Natural killer cell (primary cell): ENCODE measurements at regions not wholly inside any gene's neighbourhood (a gene's known extent, or its start where the extent isn't known, plus 50 kb on each side); places are given as distances from the start of the nearest gene placed in this dataset.

Source experiments
- ATAC-seq, 3 donors: fragments of 150-1000 bp in 2 of 3; fragments of 200-7000 bp in 1 of 3; cut with Tn5 transposase; 1 replicate in 1 of 3; 2 replicates in 2 of 3; pipeline ENCODE4 v1.10.0; 2021; ENCODE audit warnings: mild to moderate bottlenecking in 2 of 3, moderate library complexity in 2 of 3
- DNase-seq, 2 donors: peaks; one replicate each; pipeline versions ENCODE4 v3.0.0 to v3.0.0-alpha.2; 2013 to 2021; ENCODE audit warnings: mixed read lengths in 1 of 2
- H3K27ac ChIP-seq: one replicate; pipeline ENCODE4 v1.5.1; 2013; ENCODE audit warnings: mild to moderate bottlenecking, low read length
- H3K27me3 ChIP-seq: one replicate; pipeline ENCODE4 v1.6.1; 2013; ENCODE audit warnings: low read length; ENCODE audit not compliant: control insufficient read depth, insufficient read depth
- H3K36me3 ChIP-seq: one replicate; pipeline ENCODE4 v1.6.1; 2013; ENCODE audit warnings: low read length; ENCODE audit not compliant: control insufficient read depth, insufficient read depth
- H3K4me1 ChIP-seq: one replicate; pipeline ENCODE4 v1.6.1; 2013; ENCODE audit warnings: low read length; ENCODE audit not compliant: control insufficient read depth, insufficient read depth
- H3K4me3 ChIP-seq: one replicate; pipeline ENCODE4 v1.5.1; 2013; ENCODE audit warnings: low read length
- H3K9me3 ChIP-seq: one replicate; pipeline ENCODE4 v1.6.1; 2013; ENCODE audit warnings: low read length; ENCODE audit not compliant: control insufficient read depth, insufficient read depth
- H3K27ac Mint-ChIP-seq, 2 donors: one replicate each; pipeline ENCODE4 v1.8.0; 2022; ENCODE audit warnings: mild to moderate bottlenecking in 2 of 2, mixed read lengths in 2 of 2, moderate library complexity in 1 of 2
- H3K27me3 Mint-ChIP-seq, 2 donors: one replicate each; pipeline ENCODE4 v1.8.0; 2022; ENCODE audit warnings: low read depth in 2 of 2, mixed read lengths in 2 of 2
- H3K36me3 Mint-ChIP-seq: one replicate; pipeline ENCODE4 v1.8.0; 2022; ENCODE audit warnings: mixed read lengths
- H3K4me1 Mint-ChIP-seq, 2 donors: one replicate each; pipeline ENCODE4 v1.8.0; 2022; ENCODE audit warnings: mixed read lengths in 2 of 2
- H3K4me3 Mint-ChIP-seq: one replicate; pipeline ENCODE4 v1.8.0; 2022; ENCODE audit warnings: mild to moderate bottlenecking, moderate library complexity, mixed read lengths
- H3K9me3 Mint-ChIP-seq, 2 donors: one replicate each; pipeline ENCODE4 v1.8.0; 2022; ENCODE audit warnings: mixed read lengths in 2 of 2
- WGBS: methylation state at CpG from one replicate; pipeline ENCODE4 v1.1.7; 2013; ENCODE audit warnings: missing lambda C conversion rate; ENCODE audit not compliant: insufficient coverage; 5-methylcytosine and 5-hydroxymethylcytosine counted together
- intact Hi-C: fragments of 100-400 bp; cut with micrococcal nuclease; formaldehyde crosslinking; loops from one replicate; pipeline ENCODE4 v1.14.2; 2022
- TF ChIP-seq, protein P1 (sequence below): fragments of 200-600 bp; IDR thresholded peaks from one replicate; pipeline ENCODE4 v1.8.0; 2022; ENCODE audit warnings: antibody characterized with exemption

DNA sequence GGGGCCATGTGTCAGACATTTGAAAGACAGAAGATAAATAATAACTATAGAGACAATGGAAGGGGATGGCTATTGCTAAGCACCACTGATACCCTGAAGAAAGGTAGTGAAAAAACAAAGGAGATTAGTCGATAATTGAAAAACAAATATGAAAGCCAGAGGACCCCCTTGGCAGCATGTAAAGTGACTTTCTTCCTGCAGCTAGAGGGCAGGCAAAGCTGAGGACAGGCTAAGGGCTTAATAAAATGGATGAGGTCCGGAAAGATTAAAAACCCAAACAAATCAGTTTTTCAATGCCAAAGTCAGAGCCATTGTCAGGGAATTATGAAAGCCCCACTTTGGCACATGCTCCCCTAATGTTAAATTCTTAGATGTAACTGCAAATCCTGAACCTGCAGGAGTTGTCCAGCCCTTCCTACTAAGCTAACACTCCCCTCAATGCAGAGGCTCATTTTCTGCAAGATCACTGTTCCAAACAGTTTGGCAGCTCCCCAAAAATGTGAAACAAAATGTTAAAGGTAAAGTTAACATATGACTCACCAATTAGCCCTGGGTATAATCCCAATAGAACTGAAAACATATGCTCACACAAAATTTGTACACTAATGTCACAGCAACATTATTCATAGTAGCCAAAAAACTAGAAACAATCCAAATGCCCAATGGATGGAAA lies 1177.9 kb downstream of the GRIK2 start:
- Mint-ChIP-seq H3K4me1 (no peaks in the 10 kb centered on the region), H3K4me3 (no peak overlapping the region), H3K27me3 (no peaks in the 10 kb centered on the region), H3K36me3 (no peaks in the 10 kb centered on the region), H3K27ac (no peak overlapping the region), H3K9me3 (peaks cover 8 to 11% of the 10 kb centered on the region in 2 donors)
- TF ChIP-seq, protein P1, sequence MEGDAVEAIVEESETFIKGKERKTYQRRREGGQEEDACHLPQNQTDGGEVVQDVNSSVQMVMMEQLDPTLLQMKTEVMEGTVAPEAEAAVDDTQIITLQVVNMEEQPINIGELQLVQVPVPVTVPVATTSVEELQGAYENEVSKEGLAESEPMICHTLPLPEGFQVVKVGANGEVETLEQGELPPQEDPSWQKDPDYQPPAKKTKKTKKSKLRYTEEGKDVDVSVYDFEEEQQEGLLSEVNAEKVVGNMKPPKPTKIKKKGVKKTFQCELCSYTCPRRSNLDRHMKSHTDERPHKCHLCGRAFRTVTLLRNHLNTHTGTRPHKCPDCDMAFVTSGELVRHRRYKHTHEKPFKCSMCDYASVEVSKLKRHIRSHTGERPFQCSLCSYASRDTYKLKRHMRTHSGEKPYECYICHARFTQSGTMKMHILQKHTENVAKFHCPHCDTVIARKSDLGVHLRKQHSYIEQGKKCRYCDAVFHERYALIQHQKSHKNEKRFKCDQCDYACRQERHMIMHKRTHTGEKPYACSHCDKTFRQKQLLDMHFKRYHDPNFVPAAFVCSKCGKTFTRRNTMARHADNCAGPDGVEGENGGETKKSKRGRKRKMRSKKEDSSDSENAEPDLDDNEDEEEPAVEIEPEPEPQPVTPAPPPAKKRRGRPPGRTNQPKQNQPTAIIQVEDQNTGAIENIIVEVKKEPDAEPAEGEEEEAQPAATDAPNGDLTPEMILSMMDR, result no peak
- no peak overlapping the region for H3K4me3 ChIP-seq
- 84% methylated on average over 2 of the region's 2 CpGs for WGBS
- no peak for DNase-seq
- intact Hi-C loops, result no loop called here
- no peak for ATAC-seq
- H3K27ac ChIP-seq, result no peak overlapping the region
- H3K27me3 ChIP-seq, result no peaks in the 10 kb centered on the region
- no peaks in the 10 kb centered on the region for H3K9me3 ChIP-seq
- H3K4me1 ChIP-seq, result no peaks in the 10 kb centered on the region
- no peaks in the 10 kb centered on the region for H3K36me3 ChIP-seq

DNA sequence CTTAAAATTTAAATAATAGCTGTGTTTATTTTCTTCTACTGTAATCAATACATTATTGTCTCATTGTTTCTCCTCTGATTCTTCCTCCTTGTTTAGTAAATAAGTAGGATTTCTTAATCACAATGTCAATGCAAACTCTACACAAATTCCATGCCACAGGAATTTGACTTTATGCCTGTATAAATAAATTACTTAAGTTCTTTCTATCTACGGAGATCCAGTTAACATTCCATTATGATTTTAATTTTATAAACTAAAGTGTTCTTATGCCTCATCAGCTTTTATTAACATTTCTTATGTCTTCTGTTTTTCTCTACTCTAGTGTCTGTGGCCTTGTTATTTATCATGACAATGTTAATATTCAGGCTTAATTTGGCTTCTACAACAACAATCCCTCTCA lies 1169.2 kb downstream of the GRIK2 start:
- intact Hi-C loops, result no loop called here
- no CpG with 5 or more reads among the region's 1 CpG for WGBS
- ATAC-seq, result no peak

DNA sequence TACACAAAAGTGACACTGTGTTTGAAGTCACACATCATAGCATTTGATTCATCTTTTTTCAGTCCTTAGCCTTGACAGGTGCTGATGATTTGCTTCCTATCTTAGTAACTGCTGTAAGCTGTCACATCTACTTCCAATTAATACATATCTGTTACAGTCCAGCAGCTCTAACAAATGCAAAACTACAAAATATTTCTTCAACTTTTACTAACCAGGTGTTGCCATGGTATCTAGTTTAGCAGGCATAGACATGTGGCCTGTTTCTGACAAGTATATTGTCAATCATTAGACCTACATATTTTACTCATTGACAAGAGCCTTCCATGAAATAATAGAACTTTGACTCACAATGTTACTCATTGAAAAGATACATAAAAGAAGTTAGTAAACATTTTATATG lies 1159.7 kb downstream of the GRIK2 start:
- TF ChIP-seq, protein P1, result no peak
- no peaks in the 10 kb centered on the region for H3K27me3 Mint-ChIP-seq
- peaks cover 11% of the 10 kb centered on the region for H3K36me3 Mint-ChIP-seq
- ATAC-seq, result no peak
- DNase-seq, result no peak
- no peak overlapping the region for H3K4me3 ChIP-seq
- no peak overlapping the region for H3K27ac Mint-ChIP-seq
- H3K27me3 ChIP-seq, result no peaks in the 10 kb centered on the region
- H3K9me3 ChIP-seq, result no peaks in the 10 kb centered on the region
- H3K4me1 Mint-ChIP-seq, result no peaks in the 10 kb centered on the region
- peaks cover 9% of the 10 kb centered on the region in 2 donors for H3K9me3 Mint-ChIP-seq
- no peak overlapping the region for H3K27ac ChIP-seq
- no peaks in the 10 kb centered on the region for H3K36me3 ChIP-seq
- no peaks in the 10 kb centered on the region for H3K4me1 ChIP-seq
- no peak overlapping the region for H3K4me3 Mint-ChIP-seq
- intact Hi-C loops, result no loop called here

More for the DNA sequence above, 1169.2 kb downstream of the GRIK2 start:
- DNase-seq, result no peak
- Mint-ChIP-seq H3K9me3 (peaks cover 6 to 11% of the 10 kb centered on the region in 2 donors), H3K36me3 (no peaks in the 10 kb centered on the region), H3K27me3 (no peaks in the 10 kb centered on the region), H3K4me1 (no peaks in the 10 kb centered on the region), H3K4me3 (no peak overlapping the region), H3K27ac (no peak overlapping the region)
- no peak overlapping the region for H3K27ac ChIP-seq
- no peaks in the 10 kb centered on the region for H3K36me3 ChIP-seq
- no peaks in the 10 kb centered on the region for H3K27me3 ChIP-seq
- H3K4me1 ChIP-seq, result no peaks in the 10 kb centered on the region
- H3K9me3 ChIP-seq, result no peaks in the 10 kb centered on the region
- TF ChIP-seq, protein P1, result no peak
- no peak overlapping the region for H3K4me3 ChIP-seq
